GM21367 (cell line): ENCODE measurements at regions not wholly inside any gene's neighbourhood (a gene's known extent, or its start where the extent isn't known, plus 50 kb on each side); places are given as distances from the start of the nearest gene placed in this dataset.
"Not testable (repeated sequence)": the region's sequence is repeated elsewhere in the genome, so short reads cannot be mapped to it uniquely, and the experiment has no call there.

ENCODE experiments used
- ATAC-seq: cut with Tn5 transposase; IDR thresholded peaks from one replicate; pipeline ENCODE4 v1.9.1; 2021; ENCODE audit not compliant: unreplicated experiment

DNA sequence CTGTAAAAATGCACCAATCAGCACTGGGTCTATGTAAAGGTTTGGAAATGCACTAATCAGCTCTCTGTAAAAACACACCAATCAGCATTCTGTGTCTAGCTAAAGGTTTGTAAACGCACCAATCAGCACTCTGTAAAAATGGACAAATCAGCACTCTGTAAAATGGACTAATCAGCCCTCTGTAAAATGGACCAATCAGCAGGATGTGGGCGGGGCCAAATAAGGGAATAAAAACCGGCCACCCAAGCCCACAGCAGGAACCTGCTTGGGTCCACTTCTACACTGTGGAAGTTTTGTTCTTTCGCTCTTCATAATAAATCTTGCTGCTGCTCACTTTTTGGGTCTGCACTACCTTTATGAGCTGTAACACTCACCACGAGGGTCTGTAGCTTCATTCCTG is 101.0 kb downstream of the SMC2 start:
- not testable (repeated sequence) for ATAC-seq

DNA sequence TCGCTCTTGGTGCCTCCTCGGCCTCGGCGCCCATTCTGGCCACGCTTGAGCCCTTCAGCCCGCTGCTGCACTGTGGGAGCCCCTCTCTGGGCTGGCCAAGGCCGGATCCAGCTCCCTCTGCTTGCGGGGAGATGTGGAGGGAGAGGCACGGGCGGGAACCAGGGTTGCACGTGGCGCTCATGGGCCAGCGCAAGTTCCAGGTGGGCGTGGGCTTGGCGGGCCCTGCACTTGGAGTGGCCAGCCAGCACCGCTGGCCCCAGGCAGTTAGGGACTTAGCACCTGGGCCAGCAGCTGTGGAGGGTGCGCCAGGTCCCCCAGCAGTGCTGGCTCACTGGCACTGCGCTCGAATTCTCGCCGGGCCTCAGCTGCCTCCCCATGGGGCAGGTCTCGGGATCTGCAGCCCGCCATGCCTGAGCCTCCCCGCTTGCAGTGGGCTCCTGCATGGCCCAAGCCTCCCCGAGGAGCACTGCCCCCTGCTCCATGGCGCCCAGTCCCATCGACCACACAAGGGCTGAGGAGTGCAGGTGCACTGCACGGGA is 106.4 kb downstream of the SMC2 start:
- ATAC-seq = no peak

DNA sequence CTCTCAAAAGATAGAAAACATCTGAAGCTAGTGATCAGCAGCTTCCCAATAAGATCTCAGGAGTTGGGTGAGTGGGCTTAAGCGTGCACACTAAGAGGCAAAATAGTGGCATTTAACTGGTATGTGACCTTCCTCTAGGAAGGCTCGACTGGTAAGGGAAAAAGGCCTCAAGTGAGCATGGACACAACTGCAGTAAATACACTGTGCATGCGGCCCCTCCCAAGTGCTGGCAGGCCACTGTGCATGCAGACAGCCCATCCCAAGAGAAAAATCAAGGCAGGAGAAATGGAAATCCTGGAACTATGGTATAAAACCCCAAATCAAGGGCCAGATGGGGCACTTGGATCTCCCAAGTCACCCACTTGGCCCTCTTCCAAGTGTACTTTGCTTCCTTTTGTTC is 112.7 kb downstream of the SMC2 start:
- no peak for ATAC-seq

DNA sequence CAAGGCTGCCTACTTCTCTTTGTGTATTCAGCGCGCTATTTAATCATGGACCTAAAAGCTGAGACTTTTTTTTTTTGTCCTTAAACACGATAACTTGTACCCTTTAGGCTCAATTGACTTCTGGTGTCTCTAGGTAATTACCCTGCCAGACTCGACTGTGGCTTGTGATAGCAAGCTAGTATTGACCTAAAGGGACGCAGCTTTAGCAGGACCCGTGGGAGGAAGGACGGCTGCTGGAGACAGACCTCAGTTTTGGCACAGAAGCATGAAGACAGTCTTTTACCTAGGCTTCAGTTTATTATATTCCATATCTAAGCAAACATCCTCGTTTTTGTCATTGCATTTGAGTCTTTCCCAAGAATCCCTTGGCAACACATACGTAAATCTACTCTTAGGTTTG is 115.3 kb downstream of the SMC2 start:
- ATAC-seq = no peak

DNA sequence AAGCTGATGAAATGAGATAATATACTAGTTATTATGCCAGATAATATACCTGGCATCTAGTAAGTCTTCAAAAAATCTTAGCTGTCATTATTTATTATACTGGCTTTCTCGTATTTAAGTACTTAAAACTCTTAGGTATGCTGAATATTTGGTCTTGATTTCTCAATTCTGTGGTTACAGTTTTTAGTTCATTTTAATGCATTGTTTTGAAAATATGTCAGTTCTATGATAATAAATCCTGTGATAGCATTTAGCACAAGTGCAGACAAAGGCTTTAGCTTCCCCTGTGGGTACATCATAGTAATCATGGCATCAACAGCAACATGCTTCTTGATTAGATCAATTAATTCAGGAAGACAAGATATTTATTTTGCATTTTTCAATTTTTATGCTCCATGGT is 133.0 kb downstream of the SMC2 start:
- ATAC-seq = no peak

DNA sequence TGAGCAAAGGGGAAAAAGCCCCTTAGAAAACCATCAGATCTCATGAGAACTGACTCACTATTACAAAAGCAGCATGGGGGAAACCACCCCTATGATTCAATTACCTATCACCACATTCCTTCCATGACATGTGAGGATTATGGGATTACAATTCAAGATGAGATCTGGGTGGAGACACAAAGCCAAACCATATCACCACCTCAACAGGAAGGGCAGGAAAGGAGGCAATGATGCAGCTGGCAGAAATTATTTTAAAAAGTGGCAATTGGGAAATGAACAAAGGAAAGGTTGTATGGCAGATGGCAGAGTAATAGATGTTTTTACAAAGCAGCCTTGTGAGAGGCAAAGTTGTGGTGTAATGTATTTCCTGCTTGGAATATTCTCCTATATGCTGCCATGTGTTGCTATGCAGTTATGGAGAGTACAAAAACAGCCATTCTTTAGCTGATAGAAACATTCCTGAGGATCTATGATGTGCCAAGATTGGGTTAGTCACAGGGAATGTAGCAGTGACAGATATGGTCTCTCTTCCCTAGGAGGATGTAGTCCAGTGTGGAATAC is 138.8 kb downstream of the SMC2 start:
- ATAC-seq = no peak

DNA sequence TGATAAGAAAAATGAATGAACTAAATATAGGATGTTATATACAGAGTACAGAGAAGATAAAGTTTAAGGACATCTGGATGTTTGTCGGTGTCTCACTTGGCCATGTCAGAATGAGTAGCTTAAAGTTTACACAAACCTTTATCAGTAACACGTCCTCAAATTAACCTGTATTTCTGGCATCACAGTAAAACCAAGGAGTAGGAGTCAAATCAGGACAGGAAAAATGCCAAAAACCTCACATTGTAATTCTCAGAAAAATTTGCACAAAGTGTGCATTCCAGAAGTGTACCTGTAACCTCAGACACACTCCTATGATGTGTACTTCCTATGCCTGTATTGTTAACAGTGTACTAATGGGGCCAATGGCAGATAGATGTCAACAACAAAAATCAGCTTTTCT is 139.3 kb downstream of the SMC2 start:
- ATAC-seq = no peak

DNA sequence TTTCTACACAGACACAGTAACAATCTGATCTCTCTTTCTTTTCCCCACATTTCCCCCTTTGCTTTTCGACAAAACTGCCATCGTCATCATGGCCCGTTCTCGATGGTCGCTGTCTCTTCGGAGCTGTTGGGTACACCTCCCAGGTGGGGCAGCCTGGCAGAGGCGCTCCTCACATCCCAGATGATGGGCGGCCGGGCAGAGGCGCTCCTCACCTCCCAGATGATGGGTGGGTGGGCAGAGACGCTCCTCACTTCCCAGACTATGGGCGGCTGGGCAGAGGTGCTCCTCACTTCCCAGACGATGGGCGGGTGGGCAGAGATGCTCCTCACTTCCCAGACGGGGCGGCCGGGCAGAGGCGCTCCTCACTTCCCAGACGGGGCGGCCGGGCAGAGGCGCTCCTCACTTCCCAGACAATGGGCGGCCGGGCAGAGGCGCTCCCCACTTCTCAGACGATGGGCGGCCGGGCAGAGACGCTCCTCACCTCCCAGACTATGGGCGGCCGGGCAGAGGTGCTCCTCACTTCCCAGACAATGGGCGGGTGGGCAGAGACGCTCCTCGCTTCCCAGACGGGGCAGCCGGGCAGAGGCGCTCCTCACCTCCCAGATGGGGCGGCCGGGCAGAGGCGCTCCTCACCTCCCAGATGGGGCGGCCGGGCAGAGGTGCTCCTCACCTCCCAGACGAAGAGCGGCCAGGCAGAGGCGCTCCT is 140.7 kb downstream of the SMC2 start:
- not testable (repeated sequence) for ATAC-seq

DNA sequence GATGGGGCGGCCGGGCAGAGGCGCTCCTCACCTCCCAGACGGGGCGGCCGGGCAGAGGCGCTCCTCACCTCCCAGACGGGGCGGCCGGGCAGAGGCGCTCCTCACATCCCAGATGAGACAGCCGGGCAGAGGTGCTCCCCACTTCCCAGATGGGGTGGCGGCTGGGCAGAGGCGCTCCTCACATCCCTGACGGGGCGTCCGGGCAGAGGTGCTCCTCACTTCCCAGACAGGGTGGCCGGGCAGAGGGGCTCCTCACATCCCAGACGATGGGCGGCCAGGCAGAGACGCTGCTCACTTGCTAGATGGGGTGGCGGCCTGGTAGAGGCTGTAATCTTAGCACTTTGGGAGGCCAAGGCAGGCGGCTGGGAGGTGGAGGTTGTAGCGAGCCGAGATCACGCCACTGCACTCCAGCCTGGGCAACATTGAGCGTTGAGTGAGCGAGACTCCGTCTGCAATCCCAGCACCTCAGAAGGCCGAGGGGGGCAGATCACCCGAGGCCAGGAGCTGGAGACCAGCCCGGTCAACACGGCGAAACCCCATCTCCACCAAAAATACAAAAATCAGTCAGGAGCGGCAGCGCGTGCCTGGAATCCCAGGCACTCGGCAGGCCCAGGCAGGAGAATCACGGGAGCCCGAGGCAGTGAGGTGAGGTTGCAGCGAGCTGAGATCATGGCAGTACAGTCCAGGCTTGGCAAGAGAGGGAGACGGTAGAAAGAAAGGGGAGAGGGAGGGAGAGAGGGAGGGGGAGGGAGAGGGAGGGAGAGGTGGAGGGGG is 141.4 kb downstream of the SMC2 start:
- ATAC-seq = not testable (repeated sequence)

DNA sequence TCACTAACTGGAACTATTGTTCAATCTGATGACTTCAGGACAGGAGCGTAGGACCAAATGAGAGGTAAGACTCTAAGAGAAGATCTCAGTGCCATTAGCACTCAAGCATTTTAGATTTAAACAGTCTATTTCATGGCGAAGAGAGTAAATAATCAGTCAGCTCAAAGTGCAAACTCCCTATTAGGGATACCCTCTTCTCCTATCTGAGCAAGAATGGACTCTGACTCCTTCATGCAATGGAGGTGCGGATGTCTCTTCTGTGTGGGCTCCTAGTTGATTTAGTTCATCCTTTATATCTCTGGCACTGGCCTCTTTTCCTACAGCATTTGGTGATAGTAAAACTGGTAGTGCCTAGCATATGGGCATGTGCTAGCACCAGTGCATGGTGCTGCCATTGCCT is 144.6 kb downstream of the SMC2 start:
- no peak for ATAC-seq

DNA sequence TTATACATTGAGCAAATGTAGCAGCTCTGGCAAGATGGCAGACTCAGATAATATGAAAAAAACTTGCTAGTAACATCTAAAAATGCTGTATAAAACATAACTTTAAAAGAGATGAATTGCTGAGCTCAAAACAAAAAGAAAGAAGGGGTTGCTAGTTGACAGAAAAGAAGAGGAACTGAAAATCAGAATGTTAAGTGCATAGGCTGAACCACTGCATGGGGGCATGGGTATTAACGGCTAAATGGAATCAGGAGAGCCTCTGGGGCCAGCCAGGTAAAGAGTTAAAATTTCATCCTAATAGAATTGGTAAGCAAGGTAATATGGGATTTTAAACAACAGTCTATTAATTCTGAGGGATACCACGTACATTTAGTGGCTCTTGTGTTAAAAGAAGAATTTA is 146.8 kb downstream of the SMC2 start:
- no peak for ATAC-seq

DNA sequence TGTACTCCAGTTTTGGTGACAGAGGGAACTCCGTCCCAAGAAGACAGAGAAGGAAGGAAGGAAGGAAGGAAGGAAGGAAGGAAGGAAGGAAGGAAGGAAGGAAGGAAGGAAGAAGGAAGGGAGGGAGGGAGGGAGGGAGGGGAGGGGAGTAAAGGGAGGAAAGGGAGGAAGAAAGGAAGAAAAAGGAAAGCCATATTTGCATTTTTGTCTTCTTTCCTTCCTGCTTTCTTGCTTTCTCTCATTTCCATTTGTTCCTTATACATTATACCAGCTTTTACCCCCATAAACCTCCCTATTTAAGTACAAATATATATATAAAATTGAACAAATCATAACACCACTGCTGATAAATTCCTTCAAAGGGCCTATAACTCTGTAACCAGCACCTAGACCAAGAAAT is 151.8 kb downstream of the SMC2 start:
- no peak for ATAC-seq

DNA sequence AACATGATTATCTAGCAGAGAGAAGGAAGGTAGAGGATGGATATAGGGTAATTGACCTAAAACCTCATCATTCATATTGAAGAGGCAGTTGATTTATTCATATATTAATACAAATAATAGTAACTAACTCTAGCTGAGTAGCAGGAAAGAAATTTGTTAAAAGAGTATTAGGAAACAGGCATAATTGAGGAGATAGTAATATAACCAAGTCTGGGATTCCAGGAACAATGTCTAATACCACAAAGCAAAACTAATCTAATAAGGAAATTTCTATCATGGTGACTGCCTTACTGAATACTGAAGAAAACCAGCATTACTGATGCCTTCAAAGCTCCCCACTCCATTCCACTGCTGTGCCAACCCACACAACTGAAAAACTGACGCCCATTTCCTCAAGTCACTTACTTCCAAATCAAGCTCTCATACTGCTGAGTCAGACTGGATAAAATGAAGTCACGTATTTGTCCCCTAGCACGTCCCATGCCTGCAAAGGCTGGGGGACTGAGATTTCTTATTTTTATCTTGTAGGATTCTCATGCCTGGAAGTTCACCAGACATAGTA is 153.9 kb downstream of the SMC2 start:
- no peak for ATAC-seq

DNA sequence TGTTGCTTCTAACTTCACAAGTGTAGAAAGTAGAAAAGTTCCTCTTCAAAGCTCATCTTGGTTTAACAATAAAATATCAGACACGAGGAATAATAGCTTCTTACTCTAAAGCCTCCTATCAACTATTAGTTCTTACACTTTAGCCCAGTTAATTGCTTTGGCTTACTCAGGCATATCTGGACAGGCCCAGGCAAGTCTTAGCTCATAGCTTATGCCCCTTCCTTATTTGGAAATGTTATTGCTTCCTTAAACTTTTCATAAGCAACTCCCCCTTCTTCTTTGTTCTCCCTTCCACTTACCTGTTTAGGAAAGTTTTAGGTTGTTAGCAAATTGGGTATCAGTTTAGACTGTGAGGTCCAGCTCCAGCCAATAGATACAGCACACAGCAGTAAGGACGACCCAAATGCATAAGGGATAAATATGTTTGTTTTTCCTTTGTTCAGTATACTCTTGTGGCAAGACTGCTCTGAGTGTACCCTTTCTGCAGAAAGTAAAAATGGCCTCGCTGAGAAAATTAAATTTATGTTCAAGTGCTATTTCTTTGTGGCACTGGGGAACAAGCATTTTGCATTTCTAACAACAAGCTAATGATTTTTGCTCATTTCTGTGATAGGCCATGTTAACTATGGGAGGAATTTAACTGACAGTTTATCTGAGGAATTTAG is 162.1 kb downstream of the SMC2 start:
- no peak for ATAC-seq

DNA sequence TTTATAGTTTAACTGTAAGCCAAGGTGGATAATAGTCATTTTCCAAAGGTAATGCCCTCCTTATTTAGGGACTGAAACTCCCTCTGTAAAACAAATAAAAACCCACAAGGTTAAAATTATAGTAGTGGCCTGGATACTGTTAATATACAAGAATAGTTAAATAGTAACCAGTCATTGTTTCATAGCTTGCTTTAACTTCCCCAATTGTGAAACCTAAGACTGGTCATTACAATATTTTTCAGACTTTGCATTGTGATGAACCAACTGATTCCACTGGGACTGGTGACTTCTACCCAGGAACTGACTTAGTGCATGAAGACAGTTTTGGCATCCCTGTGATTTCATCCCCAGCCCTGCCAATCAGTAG is 162.6 kb downstream of the SMC2 start:
- no peak for ATAC-seq

DNA sequence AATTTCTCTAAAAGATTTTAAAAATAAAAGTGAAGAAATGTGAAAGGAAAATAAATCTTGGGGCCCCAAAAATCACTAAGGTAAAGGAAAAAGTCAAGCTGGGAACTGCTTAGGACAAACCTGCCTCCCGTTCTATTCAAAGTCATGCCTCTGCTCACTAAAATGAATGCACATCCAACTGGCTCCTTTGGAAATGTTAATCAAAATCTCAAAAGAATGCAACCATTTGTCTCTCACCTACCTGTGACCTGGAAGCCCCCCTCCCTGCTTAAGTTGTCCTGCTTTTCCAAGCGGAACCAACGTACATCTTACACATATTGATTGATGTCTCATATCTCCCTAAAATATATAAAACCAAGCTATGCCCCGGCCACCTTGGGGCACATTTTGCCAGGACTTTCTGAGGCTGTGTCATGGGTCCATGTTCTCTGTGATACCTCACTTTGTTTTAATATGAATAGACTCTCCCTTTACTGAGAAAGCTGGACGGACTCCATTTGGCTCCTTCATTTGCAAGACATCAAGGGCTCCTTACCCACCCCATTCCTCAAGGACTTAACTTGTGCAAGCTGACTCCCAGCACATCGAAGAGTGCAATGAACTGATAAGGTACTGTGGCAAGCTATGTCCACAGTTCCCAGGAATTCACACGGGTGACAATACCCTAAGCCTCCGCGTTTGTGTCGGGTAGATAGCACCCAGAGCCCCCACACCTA is 164.3 kb downstream of the SMC2 start:
- no peak for ATAC-seq

DNA sequence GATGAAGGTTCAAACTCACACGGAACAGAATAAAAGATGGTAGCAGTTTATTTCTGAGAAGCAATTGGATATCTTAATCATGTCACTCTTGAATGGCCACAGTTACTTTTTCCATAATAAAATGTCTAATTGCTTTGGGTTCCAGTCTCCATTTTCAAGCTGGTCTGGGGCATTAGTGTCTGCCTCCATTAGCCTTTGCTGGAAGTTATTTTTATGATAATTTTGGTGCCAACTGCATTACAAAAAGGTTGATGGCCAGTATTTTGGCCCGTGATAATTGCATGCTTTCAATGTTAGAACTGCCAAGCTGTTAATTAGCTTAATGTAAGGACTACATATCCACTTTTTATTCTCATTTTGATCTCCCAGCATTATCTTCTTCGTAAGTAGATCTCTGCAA is 165.9 kb downstream of the SMC2 start:
- ATAC-seq = no peak

DNA sequence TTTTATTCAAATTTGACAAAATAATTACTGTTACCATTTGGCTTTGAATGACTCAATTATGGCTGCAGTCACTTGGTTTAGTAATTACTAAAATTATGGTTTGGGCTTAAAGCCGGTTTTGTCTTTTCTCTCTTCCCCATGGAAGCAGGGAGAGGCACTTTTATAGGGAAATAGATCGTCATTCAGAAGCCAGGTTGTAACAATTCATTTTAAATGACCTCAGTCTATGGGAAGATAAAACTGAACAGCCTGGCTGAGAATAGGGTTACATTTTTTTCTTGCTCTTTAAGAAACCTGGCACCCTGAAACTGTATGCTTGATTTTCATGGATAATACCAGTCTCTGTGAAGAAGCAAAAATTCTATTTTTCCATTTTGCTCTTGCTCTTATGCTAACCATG is 169.8 kb downstream of the SMC2 start:
- no peak for ATAC-seq

DNA sequence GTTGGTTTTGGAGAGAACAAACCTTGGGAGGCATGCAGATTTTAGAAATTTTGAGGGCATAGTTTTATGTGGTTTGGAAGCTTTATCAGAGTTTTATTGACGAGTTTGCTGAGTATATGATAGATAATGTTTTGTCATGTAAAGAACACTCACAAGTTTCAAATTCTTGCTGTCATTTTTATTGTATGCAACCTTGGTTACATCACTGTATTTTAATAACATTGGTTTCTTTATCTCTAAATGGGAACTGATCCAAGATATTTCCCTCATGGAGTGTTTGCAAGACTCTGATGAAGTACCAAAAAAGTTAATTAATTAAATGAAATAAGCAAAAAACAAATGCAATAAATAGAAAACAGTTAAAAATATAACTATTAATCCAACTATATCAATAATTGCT is 170.3 kb downstream of the SMC2 start:
- ATAC-seq = no peak

DNA sequence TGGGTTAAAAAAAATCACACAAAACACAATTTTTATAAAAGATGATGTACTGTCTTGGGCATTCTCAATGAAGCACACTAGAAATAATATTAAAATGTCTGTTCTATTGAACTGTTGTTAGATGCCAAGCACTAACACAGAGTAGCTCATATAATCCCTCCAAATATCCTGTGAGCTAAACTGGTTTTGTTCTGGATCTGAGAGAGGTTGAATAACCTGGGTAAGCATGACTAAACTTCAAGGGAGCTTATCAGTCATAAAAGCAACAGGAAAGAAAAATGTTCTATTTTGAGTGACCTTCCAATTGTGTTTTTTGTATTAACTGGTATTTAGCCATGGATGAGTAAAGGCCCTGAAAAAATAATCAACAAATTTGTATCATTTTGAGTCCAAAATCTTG is 175.3 kb downstream of the SMC2 start:
- no peak for ATAC-seq
